ENCODE measurements at regions not wholly inside any gene's neighbourhood (a gene's known extent, or its start where the extent isn't known, plus 50 kb on each side); places are given as distances from the start of the nearest gene placed in this dataset.

GRCh38 chr2:42947809-42948600, 155.6 kb upstream of the HAAO start:
- DNase-seq, result no peak

- peak; percentile 17 to 48 (median 17) for DNase-seq
Measured at GRCh38 chr2:42944779-42945415, 152.5 kb upstream of the HAAO start.

GRCh38 chr2:42942990-42943493, 150.7 kb upstream of the HAAO start:
- no peak for DNase-seq

GRCh38 chr2:42942214-42942989, 150.0 kb upstream of the HAAO start:
- no peak for DNase-seq

- no peak for DNase-seq
Measured at GRCh38 chr2:42941633-42942176, 149.3 kb upstream of the HAAO start.

GRCh38 chr2:42939411-42940206, 147.2 kb upstream of the HAAO start:
- DNase-seq, result no peak

- DNase-seq, result no peak
Measured at GRCh38 chr2:42938671-42939370, 146.4 kb upstream of the HAAO start.

- no peak for DNase-seq
Measured at GRCh38 chr2:42937171-42937875, 144.9 kb upstream of the HAAO start.

GRCh38 chr2:42935692-42936671, 143.6 kb upstream of the HAAO start:
- peak in 1 of 3 experiments; percentile 37 for DNase-seq

GRCh38 chr2:42934580-42935186, 142.3 kb upstream of the HAAO start:
- peak in 1 of 3 experiments; percentile 23 for DNase-seq

- DNase-seq, result no peak
Measured at GRCh38 chr2:42933824-42934254, 141.5 kb upstream of the HAAO start.

- DNase-seq, result no peak
Measured at GRCh38 chr2:42932271-42933151, 140.1 kb upstream of the HAAO start.

GRCh38 chr2:42931818-42932195, 139.4 kb upstream of the HAAO start:
- DNase-seq, result no peak

GRCh38 chr2:42931146-42931817, 138.9 kb upstream of the HAAO start:
- no peak for DNase-seq

GRCh38 chr2:42930025-42930581, 137.7 kb upstream of the HAAO start:
- peak; percentile 45 to 89 (median 69) for DNase-seq

GRCh38 chr2:42929546-42930024, 137.2 kb upstream of the HAAO start:
- peak in 1 of 3 experiments; percentile 51 for DNase-seq

All from NCI-H1417 (cell line).